Neural progenitor cell (in vitro differentiated cells): ENCODE measurements at regions not wholly inside any gene's neighbourhood (a gene's known extent, or its start where the extent isn't known, plus 50 kb on each side); places are given as distances from the start of the nearest gene placed in this dataset.

Experiments used
- EZH2 ChIP-seq: fragments of 200-600 bp; sonication (generic); IDR thresholded peaks from 2 replicates; pipeline ENCODE4 v1.6.1; 2017; ENCODE audit warnings: antibody characterized with exemption, mild to moderate bottlenecking, moderate library complexity
- EZH2phosphoT487 ChIP-seq: fragments of 200-600 bp; sonication (generic); IDR thresholded peaks from 2 replicates; pipeline ENCODE4 v1.6.1; 2017; ENCODE audit warnings: antibody characterized with exemption
- TF ChIP-seq, protein P1 (sequence below): fragments of 200-600 bp; sonication (generic); IDR thresholded peaks from 2 replicates; pipeline ENCODE4 v1.5.1; 2017; ENCODE audit warnings: antibody characterized with exemption, mild to moderate bottlenecking

DNA sequence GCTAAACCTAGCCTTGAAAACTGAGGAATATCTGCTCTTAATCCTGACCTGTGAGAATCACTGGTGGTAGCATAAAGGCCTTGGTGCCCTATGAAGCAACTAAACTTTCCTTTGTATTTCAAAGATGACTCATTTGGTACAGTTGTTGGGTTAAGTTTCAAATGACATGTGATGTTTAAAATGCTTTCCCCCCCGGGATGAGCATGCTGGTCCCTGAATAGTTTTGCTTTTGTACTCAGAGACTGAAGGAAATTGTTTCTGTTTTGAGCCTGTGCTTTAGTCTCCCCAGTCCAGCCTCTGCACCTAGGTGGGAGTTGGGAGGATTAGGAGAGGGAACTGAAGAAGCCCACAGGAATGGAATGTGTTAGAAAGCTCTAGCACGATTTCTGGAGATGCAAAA lies 258.9 kb upstream of the NPY start:
- TF ChIP-seq, protein P1, sequence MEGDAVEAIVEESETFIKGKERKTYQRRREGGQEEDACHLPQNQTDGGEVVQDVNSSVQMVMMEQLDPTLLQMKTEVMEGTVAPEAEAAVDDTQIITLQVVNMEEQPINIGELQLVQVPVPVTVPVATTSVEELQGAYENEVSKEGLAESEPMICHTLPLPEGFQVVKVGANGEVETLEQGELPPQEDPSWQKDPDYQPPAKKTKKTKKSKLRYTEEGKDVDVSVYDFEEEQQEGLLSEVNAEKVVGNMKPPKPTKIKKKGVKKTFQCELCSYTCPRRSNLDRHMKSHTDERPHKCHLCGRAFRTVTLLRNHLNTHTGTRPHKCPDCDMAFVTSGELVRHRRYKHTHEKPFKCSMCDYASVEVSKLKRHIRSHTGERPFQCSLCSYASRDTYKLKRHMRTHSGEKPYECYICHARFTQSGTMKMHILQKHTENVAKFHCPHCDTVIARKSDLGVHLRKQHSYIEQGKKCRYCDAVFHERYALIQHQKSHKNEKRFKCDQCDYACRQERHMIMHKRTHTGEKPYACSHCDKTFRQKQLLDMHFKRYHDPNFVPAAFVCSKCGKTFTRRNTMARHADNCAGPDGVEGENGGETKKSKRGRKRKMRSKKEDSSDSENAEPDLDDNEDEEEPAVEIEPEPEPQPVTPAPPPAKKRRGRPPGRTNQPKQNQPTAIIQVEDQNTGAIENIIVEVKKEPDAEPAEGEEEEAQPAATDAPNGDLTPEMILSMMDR, result no peak
- TF ChIP-seq EZH2 (no peak), EZH2phosphoT487 (no peak)
